GM21825 (cell line): ENCODE measurements at regions not wholly inside any gene's neighbourhood (a gene's known extent, or its start where the extent isn't known, plus 50 kb on each side); places are given as distances from the start of the nearest gene placed in this dataset.
"Not testable (repeated sequence)": the region's sequence is repeated elsewhere in the genome, so short reads cannot be mapped to it uniquely, and the experiment has no call there.

Experiments used
- ATAC-seq: cut with Tn5 transposase; IDR thresholded peaks from one replicate; pipeline ENCODE4 v1.9.1; 2021; ENCODE audit warnings: mild to moderate bottlenecking, moderate library complexity; ENCODE audit not compliant: unreplicated experiment

DNA sequence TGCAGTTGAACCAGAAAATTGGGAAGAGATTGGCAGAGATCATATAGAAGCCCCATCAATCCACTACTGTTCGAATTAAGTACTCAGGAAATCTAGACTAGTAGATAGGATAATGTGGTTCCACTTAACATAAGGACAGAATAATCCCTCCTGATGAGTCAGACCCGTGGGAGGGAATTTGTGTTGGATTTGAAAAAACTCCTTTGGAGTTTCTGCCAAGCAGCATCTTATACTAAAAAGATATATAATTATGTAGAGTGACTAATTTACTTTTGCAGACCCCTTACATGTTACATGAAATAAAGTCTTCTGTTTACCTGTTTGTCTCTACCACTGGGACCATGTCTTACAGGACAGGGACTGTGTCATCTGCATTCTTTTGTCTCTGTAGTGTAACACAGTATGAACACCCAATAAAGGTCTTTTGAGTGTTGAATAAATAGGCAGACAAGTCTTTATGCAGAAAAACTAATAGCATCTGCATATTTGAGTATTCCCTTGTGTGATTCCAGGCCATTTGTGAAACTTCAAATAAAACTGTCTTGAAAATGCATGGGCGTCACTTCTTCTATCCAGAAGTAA lies 122.6 kb upstream of the DNAJC10 start:
- no peak for ATAC-seq

DNA sequence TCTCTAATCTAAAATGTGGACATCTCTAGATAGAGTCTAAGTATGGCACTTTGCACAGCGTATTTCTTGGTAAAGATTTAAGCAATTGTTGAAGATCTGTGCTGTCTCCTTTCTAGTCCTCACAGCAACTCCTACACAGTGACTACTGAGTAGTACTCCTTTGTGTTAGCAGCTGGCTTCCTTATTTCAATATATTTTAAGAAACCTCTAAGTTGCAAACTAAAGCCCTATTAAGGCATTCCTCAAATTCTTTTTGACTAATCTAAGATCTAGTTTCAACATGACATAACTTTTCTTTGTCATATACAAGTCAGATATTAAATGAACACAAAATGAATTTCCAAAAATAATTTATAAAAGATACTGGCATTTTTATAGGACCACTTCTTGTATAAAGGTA lies 121.8 kb upstream of the DNAJC10 start:
- ATAC-seq: no peak

GRCh38 chr2:182595650-182596049 lies 120.4 kb upstream of the DNAJC10 start:
- ATAC-seq: no peak

DNA sequence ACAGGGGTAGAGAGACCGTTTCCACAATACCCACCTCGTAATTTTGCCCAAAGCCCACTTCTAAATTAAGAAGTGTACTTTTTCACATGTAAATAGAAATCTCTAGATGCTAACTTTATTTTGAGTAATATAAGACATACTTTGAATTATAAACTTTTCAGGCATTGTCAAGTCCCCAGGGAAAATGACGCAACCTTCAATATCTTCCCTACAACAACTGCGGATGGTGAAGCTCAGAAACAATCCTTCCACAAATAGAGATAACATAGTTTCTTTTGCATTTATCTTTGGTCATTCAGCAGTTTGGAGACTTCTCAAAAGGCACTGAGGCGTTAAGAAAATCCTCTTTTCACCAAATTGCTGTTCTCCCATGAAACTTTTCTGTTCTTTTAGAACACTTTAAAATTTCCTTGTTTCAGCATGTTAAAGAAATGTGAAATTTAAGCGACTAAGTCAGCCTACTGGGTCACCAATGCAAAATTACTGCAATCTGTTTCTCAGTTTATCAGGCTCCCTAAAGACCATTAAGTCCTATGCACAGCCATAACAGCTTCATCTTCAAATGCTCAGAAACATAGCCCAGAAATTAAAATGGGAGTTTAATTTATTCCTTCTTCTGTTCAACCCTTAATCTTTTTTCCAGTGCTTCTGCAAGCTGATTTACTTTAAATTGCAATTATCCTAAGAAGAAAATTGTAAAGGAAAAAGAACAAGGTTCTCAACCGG lies 118.3 kb upstream of the DNAJC10 start:
- no peak for ATAC-seq

GRCh38 chr2:182598626-182599025 lies 117.4 kb upstream of the DNAJC10 start:
- ATAC-seq: no peak

GRCh38 chr2:182605166-182605565 lies 110.9 kb upstream of the DNAJC10 start:
- no peak for ATAC-seq

DNA sequence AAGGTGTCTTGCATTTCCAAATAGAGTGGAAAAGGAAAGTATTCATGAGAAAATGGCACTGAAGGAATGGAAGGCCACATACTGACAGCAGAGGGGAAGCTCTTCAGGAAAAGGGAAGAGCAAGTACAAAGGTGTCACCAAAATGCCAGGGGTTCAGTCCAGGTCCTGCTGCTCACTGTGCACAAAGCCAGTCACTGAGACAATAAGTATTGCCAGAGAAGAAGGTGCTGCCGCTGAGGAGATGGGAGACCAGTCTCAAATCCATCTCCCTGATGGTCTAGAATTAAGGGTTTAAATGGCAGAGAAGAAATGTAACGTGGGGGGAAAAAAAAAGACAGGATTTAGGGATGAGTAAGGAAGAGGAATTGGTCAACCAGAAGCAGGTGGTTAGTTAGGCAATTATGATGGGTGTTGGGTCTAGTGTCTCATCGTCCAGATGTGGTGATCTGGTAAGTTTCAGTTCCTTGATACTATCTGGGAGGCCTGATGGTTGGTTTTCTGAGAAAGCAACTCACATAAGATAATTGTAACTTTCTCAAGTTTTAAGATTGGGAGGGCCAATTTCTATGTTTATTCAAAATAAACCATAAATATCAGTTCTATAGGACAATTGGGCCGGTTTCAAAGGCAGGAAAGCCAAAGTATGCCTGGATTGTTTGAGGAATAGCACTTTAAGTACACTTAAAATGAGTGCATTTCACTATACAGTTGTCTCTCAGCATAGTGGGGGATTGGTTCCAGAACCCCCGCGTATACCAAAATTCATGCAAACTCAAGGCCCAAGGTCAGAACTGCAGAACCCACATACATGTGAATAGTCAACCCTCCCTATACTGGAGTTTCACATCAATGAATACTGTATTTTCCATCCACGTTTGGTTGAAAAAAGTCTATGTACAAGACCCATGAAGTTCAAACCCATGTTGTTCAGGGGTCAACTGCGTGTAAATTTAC lies 109.1 kb upstream of the DNAJC10 start:
- no peak for ATAC-seq

DNA sequence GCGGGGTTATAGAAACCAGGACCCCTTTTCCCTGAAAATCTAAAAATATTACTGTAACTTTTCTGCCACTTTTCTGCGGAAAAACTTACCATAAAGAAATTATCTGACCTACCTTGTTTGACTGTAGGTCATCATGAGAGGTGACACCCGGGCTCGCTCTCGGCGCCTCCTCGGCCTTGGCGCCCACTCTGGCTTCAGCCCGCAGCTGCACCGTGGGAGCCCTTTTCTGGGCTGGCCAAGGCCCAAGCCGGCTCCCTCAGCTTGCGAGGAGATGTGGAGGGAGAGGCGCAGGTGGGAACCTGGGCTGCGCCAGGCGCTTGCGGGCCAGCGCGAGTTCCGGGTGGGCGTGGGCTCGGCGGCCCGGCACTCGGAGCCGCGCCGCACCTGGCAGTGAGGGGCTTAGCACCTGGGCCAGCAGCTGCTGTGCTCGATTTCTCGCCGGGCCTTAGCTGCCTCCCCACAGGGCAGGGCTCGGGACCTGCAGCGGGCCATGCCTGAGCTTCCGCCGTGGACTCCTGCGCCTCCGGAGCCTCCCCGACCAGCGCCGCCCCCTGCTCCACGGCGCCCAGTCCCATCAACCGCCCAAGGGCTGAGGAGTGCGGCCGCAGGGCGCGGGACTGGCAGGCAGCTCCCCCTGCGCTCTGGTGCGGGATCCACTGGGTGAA lies 107.7 kb upstream of the DNAJC10 start:
- no peak for ATAC-seq

- ATAC-seq: not testable (repeated sequence)
Observed at GRCh38 chr2:182609005-182609404, 107.1 kb upstream of the DNAJC10 start.

DNA sequence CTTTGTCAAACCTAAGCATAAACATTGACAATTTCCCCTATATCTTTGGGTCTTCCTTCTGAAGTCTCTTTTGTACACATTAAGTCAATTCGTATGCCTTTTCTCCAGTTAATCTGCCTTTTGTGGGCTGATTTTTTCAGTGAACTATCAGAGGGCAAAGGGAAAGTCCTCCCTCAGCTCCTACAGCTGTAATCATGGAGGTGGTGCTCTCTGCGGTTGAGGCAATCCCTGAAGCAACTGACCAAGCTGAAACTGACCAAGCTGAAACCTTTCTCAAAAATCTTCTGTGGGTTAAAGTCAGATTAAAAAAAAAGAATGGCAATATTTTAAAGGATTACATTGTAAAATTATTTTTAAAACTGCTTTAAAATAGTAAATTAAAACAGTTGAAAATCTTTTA lies 105.8 kb upstream of the DNAJC10 start:
- ATAC-seq: no peak

GRCh38 chr2:182611009-182611408 lies 105.0 kb upstream of the DNAJC10 start:
- ATAC-seq: no peak

DNA sequence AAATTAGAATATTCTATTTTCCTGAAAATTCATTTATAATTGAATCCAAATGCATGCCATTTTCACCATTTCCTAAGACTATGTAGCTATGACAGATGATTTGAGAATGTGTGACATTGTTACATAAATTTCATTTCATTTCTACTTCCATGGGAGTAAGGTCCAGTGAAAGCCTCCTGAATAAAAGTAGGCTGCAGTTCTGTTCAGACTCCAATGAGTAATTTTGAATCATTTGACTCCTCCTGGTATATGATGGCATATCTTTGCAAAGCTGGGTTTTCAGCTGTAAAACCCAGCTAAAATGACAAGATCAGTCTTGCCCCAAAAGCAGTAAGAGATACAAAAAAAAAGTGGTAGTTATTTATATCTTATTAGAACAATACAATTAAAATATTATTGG lies 101.0 kb upstream of the DNAJC10 start:
- no peak for ATAC-seq

DNA sequence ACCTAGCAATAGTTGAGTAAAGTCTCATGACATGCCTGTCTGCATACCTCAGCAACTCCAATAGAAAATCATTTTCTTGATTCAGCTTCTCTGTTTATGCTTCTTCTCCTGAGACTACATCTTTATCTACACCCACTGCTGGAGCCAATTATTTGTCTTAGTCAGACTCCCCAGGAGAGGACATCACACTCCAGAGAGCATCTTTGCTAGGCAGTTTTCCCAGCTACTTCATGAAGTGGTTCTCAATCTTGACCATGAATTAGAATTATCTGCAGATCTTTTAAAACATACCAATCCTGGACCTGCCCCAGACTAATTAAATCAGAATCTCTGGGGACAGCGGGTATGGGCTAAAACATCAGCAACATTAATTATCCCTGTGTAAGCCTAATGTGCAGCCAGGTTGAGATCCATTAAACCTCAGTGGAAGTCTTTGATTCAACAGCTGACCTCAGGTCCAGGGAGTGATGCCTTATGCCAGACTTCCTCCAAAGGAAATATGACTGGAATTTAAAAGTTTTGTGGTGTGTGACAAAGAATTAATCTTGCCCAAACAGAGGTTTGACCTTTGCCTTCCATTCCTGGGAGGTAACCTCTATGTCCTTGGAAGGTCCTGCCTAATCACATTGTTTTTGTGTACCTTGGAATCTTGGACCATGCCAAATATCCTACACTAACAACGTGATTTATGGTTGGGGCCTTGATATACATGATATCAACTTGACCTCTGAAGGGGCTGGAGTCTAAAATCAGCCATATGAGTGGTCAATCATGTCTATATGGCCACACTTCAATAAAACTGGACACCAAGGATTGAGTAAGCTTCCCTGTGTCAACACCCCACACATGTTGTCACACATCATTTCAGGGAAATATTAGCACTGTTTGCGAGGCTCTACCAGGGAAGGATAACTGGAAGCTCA lies 99.3 kb upstream of the DNAJC10 start:
- ATAC-seq: no peak

DNA sequence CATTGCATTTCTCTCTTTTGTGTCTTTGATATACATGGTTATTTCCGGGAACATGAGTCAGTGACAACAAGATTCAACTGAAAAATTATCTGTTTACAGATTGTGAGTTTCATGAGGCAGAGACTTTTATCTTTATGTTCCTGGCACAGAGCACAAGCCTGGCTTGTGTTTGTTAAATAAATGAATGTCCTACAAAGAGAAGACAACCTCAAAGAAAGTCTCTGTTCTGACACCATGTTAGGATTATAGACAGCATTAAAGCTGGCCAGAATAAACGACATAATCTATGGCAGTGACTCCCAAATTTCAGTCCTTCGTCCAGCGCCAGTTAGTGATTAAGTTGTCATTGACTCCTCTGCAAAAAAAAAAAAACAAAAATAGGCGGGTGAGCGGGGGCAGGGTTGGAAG lies 97.4 kb upstream of the DNAJC10 start:
- no peak for ATAC-seq

DNA sequence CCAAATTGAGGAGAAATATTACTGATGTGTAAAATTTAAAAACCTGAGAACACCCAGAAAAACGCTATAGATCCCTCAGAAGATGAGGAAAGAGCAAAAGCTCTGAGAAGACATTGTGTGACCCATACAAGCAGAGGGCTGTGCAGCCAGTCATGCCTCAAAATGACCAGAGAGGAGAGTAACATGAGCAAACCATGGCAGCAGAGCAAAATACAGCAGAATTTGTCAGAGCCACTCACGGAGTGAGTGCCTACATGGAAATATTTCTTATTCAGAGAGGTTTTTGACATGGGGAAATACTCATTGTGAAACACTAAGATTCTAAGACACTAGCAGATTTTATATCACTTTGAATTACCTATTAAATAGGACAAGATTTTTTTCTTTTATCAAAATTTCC lies 96.8 kb upstream of the DNAJC10 start:
- ATAC-seq: no peak

- no peak for ATAC-seq
Observed at GRCh38 chr2:182621191-182621590, 94.9 kb upstream of the DNAJC10 start.

DNA sequence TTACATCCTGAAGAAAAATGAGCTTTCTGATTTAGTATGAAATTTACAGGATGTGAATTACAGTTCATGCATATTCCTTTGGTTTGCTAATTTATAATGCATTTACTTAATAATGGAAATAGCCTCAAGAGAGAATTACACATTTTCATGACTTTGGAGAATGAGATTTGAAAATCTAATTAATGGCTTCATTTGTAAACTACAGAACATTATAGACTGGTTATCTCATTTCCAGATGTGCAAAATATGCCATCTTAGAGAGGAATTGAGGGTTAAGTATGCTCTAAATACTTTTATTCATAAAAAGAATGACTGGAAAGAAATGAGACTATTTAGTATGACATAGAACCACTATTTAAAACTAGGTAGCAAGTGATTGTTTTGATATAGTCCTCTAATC lies 94.2 kb upstream of the DNAJC10 start:
- ATAC-seq: no peak

DNA sequence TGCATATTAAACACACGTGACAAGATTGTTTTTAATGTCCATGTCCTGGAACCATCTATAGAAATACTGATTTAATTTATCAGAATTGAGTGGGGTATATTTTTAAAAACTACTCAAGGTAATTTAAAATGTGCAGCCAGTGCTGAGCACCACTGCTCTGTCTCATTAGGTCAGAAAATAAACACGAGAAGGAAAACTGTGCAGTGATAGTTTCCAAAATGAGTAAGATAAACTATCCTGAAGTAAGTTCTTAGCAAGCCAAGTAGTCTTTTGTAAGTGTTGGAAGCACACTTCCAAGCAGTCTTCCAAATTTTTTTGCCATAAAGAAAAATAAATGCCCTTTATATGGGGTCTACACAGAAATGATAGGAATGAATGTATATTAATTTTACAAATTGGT lies 93.8 kb upstream of the DNAJC10 start:
- ATAC-seq: no peak

GRCh38 chr2:182625814-182626213 lies 90.2 kb upstream of the DNAJC10 start:
- no peak for ATAC-seq

DNA sequence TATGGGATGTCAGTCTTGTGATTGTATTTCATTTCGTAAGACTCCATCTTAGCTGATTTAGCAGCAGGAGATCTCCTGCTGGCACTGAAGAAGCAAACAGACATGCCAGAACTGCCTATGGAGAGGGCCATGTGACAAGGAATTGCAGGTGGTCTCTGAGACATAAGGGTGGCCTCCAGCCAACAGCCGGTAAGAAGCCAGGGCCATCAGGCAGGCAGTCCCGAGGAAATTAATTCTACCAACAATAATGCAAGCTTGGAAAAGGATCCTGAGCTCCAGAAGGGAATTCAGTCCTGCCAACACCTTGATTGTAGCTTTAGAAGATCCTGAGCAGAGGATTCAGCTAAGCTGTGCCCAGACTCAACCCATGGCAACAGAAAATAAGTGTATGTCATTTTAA lies 87.1 kb upstream of the DNAJC10 start:
- ATAC-seq: no peak
